Left lobe of liver (tissue), 2 donors: ENCODE measurements at regions not wholly inside any gene's neighbourhood (a gene's known extent, or its start where the extent isn't known, plus 50 kb on each side); places are given as distances from the start of the nearest gene placed in this dataset.

Source experiments
- ATAC-seq: fragments of 200-7000 bp; cut with Tn5 transposase; one replicate; pipeline ENCODE4 v1.9.1; 2020; ENCODE audit warnings: mild to moderate bottlenecking, moderate library complexity
- DNase-seq: peaks from one replicate; pipeline ENCODE4 v3.0.0-alpha.2; 2020; ENCODE audit warnings: low spot score
- donor health status: DM: no; HTN: no; CAD: no; lungs with moderate emphysema.
- donor health status: DM: no; HTN: yes; CAD: no.

DNA sequence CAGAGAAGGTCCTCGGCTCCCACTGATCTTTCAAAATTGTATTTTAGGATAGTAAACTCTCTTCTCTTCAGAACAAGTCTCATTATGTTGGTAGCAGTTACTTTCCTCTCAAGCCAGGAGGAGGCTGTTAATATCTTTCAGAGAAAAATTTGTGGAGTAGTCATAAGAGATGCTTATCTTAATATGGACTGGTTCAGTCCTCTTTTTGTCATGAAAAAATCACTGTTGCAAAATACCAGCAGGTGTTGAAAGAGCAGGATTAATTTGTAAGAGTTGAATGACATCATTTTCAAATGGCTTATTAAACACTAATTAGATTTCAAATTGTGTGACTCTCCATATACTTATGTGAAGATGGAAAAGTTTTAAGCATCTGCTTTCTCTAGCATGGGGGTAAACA lies 662.5 kb downstream of the POM121L12 start:
- DNase-seq (no peak), ATAC-seq (no peak)

- ATAC-seq (no peak), DNase-seq (no peak)
Observed at GRCh38 chr7:53699215-53699837, 663.9 kb downstream of the POM121L12 start.

DNA sequence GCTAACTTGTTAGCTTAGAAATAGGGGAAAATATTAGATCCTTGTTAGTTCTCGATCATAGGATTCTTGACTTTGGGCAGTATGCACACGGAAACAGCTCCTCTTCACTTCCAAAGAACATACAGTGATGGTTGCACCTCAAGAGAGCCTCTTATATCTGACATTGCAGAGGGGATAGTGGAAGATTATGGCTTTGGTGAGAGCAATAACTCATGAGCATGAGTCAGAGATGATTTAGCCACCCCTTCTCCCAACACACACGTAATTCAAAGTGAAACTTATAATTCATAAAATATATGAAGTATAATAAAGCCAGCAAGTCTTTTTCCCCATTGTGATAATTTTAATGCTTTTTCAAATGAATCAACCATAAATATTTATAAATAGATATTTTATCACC lies 683.7 kb downstream of the POM121L12 start:
- ATAC-seq: no peak
- DNase-seq: no peak

- DNase-seq: no peak
- ATAC-seq: no peak
Observed at GRCh38 chr7:53740971-53741370, 705.5 kb downstream of the POM121L12 start.

GRCh38 chr7:53743697-53744402 lies 708.4 kb downstream of the POM121L12 start:
- DNase-seq (no peak), ATAC-seq (no peak)

- no peak for ATAC-seq
Observed at GRCh38 chr7:53744403-53744760, 708.9 kb downstream of the POM121L12 start.

GRCh38 chr7:53756946-53757345 lies 721.5 kb downstream of the POM121L12 start:
- ATAC-seq: no peak
- DNase-seq: no peak

More at GRCh38 chr7:53744403-53744760, 708.9 kb downstream of the POM121L12 start:
- no peak for DNase-seq

GRCh38 chr7:53768186-53768585 lies 732.8 kb downstream of the POM121L12 start:
- ATAC-seq (no peak), DNase-seq (no peak)

GRCh38 chr7:53771701-53772100 lies 736.3 kb downstream of the POM121L12 start:
- ATAC-seq: no peak
- no peak for DNase-seq

- DNase-seq (no peak), ATAC-seq (no peak)
Observed at GRCh38 chr7:53776323-53776722, 740.9 kb downstream of the POM121L12 start.

DNA sequence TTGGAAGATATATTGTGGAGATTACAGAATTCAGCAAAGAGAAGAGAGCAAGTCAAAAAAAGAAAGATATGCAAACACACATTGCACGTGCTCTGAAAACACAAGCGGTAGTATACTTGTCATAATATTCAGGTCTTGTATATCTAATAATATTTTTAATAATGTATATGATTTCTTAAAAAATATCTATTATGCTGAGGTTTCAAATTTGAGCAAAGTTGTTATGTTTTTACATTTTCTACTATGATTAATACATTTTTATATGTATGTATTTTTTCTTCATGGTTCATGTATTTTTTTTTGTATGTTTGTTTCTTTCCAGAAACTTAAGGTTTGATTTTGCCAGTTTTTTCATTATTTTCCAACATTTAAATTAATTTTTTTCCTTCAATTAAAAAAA lies 752.4 kb upstream of the VSTM2A start:
- ATAC-seq (no peak), DNase-seq (no peak)

GRCh38 chr7:53794816-53795215 lies 747.4 kb upstream of the VSTM2A start:
- no peak for ATAC-seq
- no peak for DNase-seq

GRCh38 chr7:53800746-53801145 lies 741.4 kb upstream of the VSTM2A start:
- no peak for ATAC-seq
- DNase-seq: no peak

DNA sequence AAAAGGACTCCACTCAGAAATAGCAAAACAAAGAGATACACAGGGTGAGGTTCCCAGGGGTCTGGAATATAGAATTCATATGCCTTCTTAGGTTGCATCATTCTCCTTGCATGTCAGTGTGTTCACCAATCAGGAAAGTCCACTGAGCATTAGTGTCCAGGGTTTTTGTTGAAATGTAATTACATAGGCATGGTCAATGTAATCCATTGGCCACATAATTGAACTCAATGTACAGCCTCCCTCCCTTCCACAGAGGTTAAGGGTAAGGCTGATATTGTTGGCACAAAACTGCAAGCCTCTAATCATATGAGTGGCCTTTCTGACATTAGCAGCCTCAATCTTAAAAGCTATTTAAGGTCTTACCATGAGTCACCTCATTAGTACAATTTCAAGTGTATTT lies 736.1 kb upstream of the VSTM2A start:
- ATAC-seq: no peak
- DNase-seq: no peak

DNA sequence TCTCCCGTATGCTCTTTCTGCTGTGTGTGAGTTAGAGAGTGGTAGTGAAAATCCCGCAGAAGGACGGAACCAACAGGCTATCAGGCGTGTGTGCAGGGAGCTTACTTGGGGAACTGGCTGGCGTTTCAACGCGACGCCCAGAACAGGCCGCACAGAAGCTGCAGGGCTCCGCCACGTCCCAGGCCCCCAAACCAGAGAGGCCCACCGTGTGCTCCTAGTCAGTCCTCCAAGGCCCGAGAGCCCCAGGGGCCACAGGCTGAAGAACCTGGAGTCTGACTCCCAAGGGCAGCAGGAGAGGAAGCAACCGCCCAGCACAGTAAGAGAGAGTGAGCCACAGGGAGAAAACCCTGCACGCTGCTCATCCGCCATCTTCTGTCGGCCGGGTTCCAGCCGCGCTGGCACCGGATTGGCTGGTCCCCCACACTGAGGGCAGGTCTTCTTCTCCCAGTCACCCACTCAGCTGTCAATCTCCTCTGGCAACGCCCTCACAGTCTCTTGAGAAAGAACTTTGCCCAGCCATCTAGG lies 730.6 kb upstream of the VSTM2A start:
- ATAC-seq (no peak), DNase-seq (no peak)

DNA sequence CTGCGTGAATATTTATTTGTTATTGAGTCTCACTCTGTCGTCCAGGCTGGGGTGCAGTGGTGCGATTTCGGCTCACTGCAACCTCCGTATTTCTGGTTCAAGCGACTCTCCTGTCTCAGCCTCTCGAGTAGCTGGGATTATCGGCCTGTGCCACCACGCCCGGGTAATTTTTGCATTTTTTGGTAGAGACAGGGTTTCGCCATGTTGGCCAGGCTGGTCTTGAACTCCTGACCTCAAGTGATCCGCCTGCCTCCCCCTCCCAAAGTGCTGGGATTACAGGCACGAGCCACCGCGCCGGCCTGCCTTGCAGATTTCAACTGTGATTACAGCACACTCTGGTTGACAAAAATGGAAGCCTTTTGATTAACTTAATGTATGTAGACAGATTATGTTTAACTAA lies 730.0 kb upstream of the VSTM2A start:
- ATAC-seq (no peak), DNase-seq (no peak)

- no peak for ATAC-seq
- DNase-seq: no peak
Observed at GRCh38 chr7:53835301-53835700, 706.9 kb upstream of the VSTM2A start.

GRCh38 chr7:53877688-53878087 lies 664.5 kb upstream of the VSTM2A start:
- DNase-seq: no peak
- ATAC-seq: no peak

DNA sequence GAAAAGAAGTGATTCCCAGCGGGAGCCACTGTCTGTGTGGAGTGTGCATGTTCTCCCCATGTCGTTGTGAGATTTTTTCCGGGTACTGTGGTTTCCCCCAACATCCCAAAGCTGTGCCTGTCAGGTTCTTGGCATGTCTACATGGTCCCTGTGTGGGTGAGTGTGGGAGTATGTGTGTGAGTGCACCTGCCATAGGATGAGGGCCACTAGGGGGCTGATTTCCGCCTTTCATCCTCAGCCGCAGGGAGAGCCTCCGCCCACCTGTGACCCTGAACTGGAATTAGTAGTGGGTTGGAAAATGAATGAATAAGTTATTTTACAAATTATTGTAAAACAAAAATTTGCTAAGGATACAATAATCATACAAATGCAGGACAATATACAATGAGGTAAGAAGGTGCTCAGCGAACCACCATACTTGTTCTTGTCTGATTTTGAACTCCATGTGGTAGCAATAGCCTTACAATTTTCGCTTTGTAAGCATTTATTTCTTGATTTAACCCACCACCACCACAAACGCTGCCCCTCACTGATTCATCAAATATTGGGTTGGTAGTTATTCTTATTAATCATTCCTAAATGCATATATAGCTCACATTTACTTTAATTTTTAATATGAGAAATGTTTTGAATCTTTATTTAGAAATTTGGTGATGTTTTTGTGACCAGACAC lies 641.2 kb upstream of the VSTM2A start:
- ATAC-seq (no peak), DNase-seq (no peak)

- ATAC-seq (no peak), DNase-seq (no peak)
Observed at GRCh38 chr7:53904355-53904754, 637.8 kb upstream of the VSTM2A start.

DNA sequence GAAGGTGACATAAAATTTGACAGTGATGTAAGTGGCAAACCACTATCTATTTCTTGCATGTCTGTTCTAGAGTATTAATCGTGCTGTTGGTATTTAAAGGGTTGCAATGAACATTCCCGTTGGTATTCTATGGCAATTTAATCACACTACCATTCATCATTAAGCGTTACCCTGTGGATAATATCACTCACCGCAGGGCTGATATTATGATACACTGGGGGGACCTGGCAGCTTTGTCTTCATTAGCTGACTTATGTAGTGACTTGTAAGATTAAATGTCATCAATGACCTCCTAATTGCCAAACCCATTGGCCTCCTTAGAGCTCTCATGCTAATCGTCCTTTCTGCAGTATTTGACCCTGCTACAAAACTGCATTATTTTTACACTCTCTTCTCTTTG lies 624.5 kb upstream of the VSTM2A start:
- DNase-seq (no peak), ATAC-seq (no peak)

DNA sequence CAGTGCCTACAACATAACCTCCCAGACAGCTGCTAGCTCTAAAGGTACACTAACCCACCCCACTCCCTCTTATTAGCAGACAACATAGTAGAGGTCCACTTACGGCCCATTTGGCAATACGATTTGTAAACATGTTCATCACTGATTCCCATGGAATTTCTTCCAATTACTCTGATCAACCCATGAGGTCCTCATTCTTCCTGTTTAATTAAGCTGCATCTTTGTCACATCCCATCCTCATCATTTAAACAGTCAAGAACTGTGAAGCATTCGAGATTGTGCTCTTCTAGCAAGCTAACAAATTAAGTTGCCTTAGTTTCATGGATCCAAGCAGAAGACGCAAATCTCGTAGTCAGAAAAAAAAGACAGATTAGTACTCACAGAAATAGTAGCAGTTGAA lies 622.2 kb upstream of the VSTM2A start:
- DNase-seq (no peak), ATAC-seq (no peak)
